ENCODE measurements at regions not wholly inside any gene's neighbourhood (a gene's known extent, or its start where the extent isn't known, plus 50 kb on each side); places are given as distances from the start of the nearest gene placed in this dataset.

DNA sequence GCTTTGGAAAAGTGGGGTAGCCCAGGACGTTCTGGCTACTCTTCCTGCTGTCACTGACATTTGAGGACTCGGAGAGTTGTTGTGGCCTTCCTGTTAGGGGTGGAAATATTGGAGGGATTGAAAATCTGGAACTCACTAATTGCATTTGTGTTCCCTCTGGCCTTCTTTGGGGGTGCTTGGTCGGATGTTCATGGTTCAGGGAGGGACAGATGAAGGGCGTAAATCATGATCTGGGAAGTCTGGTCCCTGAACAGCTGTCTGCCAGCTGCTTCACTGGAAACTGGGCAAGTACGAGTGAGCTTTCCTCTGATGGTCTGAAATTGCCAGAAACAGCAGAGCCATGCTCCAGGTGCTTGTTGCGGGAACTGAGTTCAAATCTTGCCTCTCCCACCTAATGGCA, 327.8 kb upstream of the C2CD4B start:
- TF ChIP-seq, protein P1, sequence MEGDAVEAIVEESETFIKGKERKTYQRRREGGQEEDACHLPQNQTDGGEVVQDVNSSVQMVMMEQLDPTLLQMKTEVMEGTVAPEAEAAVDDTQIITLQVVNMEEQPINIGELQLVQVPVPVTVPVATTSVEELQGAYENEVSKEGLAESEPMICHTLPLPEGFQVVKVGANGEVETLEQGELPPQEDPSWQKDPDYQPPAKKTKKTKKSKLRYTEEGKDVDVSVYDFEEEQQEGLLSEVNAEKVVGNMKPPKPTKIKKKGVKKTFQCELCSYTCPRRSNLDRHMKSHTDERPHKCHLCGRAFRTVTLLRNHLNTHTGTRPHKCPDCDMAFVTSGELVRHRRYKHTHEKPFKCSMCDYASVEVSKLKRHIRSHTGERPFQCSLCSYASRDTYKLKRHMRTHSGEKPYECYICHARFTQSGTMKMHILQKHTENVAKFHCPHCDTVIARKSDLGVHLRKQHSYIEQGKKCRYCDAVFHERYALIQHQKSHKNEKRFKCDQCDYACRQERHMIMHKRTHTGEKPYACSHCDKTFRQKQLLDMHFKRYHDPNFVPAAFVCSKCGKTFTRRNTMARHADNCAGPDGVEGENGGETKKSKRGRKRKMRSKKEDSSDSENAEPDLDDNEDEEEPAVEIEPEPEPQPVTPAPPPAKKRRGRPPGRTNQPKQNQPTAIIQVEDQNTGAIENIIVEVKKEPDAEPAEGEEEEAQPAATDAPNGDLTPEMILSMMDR (IDR thresholded peaks at IDR 0.05; ENCODE audit: low read depth, low read length) = no peak
- TF ChIP-seq EZH2phosphoT487 (IDR thresholded peaks at IDR 0.05; ENCODE audit: low read depth) = no peak

Measured in OCI-LY3 (cell line).